ENCODE measurements at regions not wholly inside any gene's neighbourhood (a gene's known extent, or its start where the extent isn't known, plus 50 kb on each side); places are given as distances from the start of the nearest gene placed in this dataset.

- H3K9me2 ChIP-seq (ENCODE audit: insufficient read depth) = no peaks in the 10 kb centered on the region; the same call in 1 of the 2 replicates
- no peak for DNase-seq (ENCODE audit: low spot score)
- Mint-ChIP-seq H3K4me1 (no peaks in the 10 kb centered on the region), H3K4me3 (no peak overlapping the region), H3K27ac (no peak overlapping the region), H3K36me3 (ENCODE audit: low read depth) (no peaks in the 10 kb centered on the region), H3K27me3 (ENCODE audit: insufficient read depth, low read depth, poor library complexity) (no peaks in the 10 kb centered on the region), H3K9me3 (no peaks in the 10 kb centered on the region)
- H2AFZ ChIP-seq = no peak overlapping the region
- H3K27ac ChIP-seq (ENCODE audit: low read depth) = no peak overlapping the region
- no peaks in the 10 kb centered on the region for H3K79me2 ChIP-seq (replicated peaks; ENCODE audit: insufficient read depth)
- no peaks in the 10 kb centered on the region for H4K20me1 ChIP-seq (replicated peaks; ENCODE audit: insufficient read depth)
- no peaks in the 10 kb centered on the region for H3K36me3 ChIP-seq (ENCODE audit: insufficient read depth)
- H3K27me3 ChIP-seq (ENCODE audit: insufficient read depth) = no peaks in the 10 kb centered on the region
- no peak for TF ChIP-seq NANOG (IDR thresholded peaks at IDR 0.05; ENCODE audit: borderline replicate concordance)
- TF ChIP-seq EZH2phosphoT487 (IDR thresholded peaks at IDR 0.05; ENCODE audit: unreplicated experiment) = no peak
- TF ChIP-seq JUNB (IDR thresholded peaks at IDR 0.05; ENCODE audit: unreplicated experiment) = no peak
- TF ChIP-seq, protein P1, sequence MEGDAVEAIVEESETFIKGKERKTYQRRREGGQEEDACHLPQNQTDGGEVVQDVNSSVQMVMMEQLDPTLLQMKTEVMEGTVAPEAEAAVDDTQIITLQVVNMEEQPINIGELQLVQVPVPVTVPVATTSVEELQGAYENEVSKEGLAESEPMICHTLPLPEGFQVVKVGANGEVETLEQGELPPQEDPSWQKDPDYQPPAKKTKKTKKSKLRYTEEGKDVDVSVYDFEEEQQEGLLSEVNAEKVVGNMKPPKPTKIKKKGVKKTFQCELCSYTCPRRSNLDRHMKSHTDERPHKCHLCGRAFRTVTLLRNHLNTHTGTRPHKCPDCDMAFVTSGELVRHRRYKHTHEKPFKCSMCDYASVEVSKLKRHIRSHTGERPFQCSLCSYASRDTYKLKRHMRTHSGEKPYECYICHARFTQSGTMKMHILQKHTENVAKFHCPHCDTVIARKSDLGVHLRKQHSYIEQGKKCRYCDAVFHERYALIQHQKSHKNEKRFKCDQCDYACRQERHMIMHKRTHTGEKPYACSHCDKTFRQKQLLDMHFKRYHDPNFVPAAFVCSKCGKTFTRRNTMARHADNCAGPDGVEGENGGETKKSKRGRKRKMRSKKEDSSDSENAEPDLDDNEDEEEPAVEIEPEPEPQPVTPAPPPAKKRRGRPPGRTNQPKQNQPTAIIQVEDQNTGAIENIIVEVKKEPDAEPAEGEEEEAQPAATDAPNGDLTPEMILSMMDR (conservative IDR thresholded peaks at IDR 0.05; ENCODE audit: low read depth in 2 of 2) = no peak
- TF ChIP-seq, protein P2, sequence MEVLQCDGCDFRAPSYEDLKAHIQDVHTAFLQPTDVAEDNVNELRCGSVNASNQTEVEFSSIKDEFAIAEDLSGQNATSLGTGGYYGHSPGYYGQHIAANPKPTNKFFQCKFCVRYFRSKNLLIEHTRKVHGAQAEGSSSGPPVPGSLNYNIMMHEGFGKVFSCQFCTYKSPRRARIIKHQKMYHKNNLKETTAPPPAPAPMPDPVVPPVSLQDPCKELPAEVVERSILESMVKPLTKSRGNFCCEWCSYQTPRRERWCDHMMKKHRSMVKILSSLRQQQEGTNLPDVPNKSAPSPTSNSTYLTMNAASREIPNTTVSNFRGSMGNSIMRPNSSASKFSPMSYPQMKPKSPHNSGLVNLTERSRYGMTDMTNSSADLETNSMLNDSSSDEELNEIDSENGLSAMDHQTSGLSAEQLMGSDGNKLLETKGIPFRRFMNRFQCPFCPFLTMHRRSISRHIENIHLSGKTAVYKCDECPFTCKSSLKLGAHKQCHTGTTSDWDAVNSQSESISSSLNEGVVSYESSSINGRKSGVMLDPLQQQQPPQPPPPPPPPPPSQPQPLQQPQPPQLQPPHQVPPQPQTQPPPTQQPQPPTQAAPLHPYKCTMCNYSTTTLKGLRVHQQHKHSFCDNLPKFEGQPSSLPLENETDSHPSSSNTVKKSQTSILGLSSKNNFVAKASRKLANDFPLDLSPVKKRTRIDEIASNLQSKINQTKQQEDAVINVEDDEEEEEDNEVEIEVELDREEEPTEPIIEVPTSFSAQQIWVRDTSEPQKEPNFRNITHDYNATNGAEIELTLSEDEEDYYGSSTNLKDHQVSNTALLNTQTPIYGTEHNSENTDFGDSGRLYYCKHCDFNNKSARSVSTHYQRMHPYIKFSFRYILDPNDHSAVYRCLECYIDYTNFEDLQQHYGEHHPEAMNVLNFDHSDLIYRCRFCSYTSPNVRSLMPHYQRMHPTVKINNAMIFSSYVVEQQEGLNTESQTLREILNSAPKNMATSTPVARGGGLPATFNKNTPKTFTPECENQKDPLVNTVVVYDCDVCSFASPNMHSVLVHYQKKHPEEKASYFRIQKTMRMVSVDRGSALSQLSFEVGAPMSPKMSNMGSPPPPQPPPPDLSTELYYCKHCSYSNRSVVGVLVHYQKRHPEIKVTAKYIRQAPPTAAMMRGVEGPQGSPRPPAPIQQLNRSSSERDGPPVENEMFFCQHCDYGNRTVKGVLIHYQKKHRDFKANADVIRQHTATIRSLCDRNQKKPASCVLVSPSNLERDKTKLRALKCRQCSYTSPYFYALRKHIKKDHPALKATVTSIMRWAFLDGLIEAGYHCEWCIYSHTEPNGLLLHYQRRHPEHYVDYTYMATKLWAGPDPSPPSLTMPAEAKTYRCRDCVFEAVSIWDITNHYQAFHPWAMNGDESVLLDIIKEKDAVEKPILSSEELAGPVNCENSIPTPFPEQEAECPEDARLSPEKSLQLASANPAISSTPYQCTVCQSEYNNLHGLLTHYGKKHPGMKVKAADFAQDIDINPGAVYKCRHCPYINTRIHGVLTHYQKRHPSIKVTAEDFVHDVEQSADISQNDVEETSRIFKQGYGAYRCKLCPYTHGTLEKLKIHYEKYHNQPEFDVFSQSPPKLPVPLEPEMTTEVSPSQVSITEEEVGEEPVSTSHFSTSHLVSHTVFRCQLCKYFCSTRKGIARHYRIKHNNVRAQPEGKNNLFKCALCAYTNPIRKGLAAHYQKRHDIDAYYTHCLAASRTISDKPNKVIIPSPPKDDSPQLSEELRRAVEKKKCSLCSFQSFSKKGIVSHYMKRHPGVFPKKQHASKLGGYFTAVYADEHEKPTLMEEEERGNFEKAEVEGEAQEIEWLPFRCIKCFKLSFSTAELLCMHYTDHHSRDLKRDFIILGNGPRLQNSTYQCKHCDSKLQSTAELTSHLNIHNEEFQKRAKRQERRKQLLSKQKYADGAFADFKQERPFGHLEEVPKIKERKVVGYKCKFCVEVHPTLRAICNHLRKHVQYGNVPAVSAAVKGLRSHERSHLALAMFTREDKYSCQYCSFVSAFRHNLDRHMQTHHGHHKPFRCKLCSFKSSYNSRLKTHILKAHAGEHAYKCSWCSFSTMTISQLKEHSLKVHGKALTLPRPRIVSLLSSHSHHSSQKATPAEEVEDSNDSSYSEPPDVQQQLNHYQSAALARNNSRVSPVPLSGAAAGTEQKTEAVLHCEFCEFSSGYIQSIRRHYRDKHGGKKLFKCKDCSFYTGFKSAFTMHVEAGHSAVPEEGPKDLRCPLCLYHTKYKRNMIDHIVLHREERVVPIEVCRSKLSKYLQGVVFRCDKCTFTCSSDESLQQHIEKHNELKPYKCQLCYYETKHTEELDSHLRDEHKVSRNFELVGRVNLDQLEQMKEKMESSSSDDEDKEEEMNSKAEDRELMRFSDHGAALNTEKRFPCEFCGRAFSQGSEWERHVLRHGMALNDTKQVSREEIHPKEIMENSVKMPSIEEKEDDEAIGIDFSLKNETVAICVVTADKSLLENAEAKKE (CRISPR knock-in tag; IDR thresholded peaks at IDR 0.05) = no peak
- TF ChIP-seq POLR2AphosphoS5 (IDR thresholded peaks at IDR 0.05; ENCODE audit: low read depth) = no peak
- TF ChIP-seq, protein P3, sequence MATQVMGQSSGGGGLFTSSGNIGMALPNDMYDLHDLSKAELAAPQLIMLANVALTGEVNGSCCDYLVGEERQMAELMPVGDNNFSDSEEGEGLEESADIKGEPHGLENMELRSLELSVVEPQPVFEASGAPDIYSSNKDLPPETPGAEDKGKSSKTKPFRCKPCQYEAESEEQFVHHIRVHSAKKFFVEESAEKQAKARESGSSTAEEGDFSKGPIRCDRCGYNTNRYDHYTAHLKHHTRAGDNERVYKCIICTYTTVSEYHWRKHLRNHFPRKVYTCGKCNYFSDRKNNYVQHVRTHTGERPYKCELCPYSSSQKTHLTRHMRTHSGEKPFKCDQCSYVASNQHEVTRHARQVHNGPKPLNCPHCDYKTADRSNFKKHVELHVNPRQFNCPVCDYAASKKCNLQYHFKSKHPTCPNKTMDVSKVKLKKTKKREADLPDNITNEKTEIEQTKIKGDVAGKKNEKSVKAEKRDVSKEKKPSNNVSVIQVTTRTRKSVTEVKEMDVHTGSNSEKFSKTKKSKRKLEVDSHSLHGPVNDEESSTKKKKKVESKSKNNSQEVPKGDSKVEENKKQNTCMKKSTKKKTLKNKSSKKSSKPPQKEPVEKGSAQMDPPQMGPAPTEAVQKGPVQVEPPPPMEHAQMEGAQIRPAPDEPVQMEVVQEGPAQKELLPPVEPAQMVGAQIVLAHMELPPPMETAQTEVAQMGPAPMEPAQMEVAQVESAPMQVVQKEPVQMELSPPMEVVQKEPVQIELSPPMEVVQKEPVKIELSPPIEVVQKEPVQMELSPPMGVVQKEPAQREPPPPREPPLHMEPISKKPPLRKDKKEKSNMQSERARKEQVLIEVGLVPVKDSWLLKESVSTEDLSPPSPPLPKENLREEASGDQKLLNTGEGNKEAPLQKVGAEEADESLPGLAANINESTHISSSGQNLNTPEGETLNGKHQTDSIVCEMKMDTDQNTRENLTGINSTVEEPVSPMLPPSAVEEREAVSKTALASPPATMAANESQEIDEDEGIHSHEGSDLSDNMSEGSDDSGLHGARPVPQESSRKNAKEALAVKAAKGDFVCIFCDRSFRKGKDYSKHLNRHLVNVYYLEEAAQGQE (IDR thresholded peaks at IDR 0.05; ENCODE audit: unreplicated experiment) = no peak
- no peak for TF ChIP-seq ZNF331 (CRISPR knock-in tag; IDR thresholded peaks at IDR 0.05; ENCODE audit: low read depth)
- no peak for TF ChIP-seq EZH2 (IDR thresholded peaks at IDR 0.05; ENCODE audit: low read depth, unreplicated experiment)
- no peak for TF ChIP-seq ETS1 (IDR thresholded peaks at IDR 0.05)
- TF ChIP-seq CREB1 (CRISPR knock-in tag; IDR thresholded peaks at IDR 0.05; ENCODE audit: low read depth) = no peak
- no peak for TF ChIP-seq STAT1 (IDR thresholded peaks at IDR 0.05; ENCODE audit: unreplicated experiment)
- TF ChIP-seq ZNF114 (CRISPR knock-in tag; IDR thresholded peaks at IDR 0.05) = no peak
- no peak overlapping the region for H3K4me2 ChIP-seq
- H3F3A ChIP-seq (replicated peaks; ENCODE audit: low read depth) = no peaks in the 10 kb centered on the region
- ATAC-seq = no peak
- H3K4me1 ChIP-seq (ENCODE audit: insufficient read depth) = no peaks in the 10 kb centered on the region
- H3K4me3 ChIP-seq = no peak overlapping the region
Measured at GRCh38 chr9:107711542-107711941, 222.0 kb upstream of the KLF4 start.

All from GM23338 (cell line).